ENCODE measurements at regions not wholly inside any gene's neighbourhood (a gene's known extent, or its start where the extent isn't known, plus 50 kb on each side); places are given as distances from the start of the nearest gene placed in this dataset.

DNA sequence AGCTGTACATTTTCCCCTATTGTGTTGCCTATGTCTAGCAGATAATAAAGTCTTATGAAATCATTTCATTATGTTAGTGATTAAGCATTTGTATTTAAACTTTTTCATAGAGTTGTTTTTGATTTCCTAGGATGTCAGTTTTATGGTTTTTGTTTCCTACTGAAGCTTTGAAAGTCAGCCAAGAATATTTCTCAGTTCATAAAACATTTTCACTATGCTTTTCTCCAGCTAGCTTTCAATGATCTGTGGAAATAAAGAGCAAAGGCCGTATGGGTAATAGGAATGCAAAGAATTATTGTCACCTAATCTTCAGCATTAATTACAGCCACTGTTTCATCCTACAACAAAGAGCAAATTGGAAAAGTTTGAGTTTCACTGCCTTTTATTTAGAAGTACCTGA is 145.7 kb upstream of the NUDT6 start:
- TF ChIP-seq BHLHE40 (IDR thresholded peaks at IDR 0.05; ENCODE audit: borderline replicate concordance) (no peak), SUZ12 (IDR thresholded peaks at IDR 0.05) (no peak), ELF4 (IDR thresholded peaks at IDR 0.05) (no peak), SP1 (IDR thresholded peaks at IDR 0.05) (no peak), TARDBP (IDR thresholded peaks at IDR 0.05) (no peak)

All from HEK293T (cell line).